GDM1 (cell line): ENCODE measurements at regions not wholly inside any gene's neighbourhood (a gene's known extent, or its start where the extent isn't known, plus 50 kb on each side); places are given as distances from the start of the nearest gene placed in this dataset.
"Not testable (repeated sequence)": the region's sequence is repeated elsewhere in the genome, so short reads cannot be mapped to it uniquely, and the experiment has no call there.

Source experiments
- DNase-seq: peaks from one replicate; lab custom pipeline; 2025; lab: John Stamatoyannopoulos, UW

DNA sequence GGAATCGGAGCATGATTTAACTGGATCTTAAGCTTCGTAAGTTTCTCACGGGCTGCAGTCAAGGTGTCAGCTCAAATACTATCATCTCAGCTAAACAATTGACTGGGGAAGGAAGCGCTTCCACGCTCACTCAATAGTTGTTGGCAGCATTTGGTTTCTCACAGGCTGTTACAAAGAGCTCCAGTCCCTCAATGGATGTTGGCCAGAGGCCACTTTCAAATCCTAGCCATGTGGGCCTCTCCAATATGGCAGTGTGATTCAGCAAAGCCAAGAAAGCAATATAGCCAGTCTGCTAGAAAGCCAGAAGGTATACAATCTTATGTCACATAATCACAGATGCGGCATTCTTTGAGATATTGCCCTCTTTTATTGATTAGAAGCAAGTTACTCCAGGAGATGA lies 98.3 kb upstream of the PHACTR1 start:
- DNase-seq = no peak

DNA sequence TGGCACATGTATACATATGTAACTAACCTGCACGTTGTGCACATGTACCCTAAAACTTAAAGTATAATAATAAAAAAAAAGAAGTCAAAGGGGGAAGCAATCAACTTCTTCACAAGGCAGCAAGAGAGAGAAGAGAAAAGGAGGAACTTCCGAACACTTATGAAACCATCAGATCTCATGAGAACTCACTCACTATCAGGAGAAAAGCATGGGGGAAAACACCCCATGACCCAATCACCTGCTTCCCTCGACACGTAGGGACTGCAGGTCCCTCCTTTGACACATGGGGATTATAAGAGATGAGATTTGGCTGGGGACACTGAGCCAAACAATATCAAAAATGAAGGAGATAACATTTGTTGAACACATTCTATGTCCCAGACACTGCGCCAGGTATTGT lies 94.8 kb upstream of the PHACTR1 start:
- DNase-seq = no peak

DNA sequence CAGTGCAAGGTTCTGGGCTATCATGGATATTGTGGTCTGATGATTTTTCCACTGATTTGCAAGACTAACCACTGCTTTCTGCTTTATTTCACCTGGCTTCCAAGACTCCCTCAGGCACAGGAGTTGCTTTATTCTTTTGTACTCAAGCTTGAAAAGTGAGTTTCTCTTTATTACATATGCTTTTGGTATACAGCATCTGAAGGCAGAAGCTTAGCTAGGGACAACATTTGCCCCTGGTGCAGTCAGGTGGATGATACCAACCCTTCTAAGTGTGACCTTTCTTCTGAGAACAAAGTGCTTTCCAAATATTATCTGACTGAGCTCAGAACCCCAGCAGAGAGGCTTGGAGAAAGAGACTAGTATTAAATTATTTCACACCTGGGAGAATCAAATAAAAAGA lies 94.0 kb upstream of the PHACTR1 start:
- no peak for DNase-seq

DNA sequence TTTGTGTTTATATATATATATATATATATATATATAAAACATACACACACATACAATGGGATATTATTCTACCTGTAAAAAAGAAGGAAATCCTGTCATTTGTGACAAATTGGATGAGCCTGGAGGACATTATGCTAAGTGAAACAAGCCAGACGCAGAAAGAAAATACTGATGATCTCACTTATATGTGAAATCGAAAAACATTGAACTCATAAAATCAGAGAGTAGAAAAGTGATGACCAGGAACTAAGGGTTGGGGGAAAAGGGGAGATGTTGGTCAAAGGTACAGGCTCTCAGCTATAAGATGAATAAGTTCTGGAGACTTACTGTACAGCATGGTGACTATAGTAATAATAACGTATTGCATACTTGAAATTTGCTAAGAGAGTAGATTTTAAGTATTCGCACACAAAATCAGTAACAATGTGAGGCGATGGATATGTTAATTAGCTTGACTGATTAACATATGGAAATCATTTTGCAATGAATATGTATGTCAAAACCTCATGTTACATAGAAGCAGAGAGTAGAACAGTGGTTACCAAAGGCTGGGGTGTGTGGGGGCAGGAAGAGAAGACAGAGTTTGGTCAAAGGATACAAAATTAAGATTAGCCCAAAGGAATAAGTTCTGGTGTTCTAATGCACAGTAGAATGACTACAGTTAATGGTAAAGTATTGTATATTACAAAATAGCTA lies 92.3 kb upstream of the PHACTR1 start:
- DNase-seq = no peak

DNA sequence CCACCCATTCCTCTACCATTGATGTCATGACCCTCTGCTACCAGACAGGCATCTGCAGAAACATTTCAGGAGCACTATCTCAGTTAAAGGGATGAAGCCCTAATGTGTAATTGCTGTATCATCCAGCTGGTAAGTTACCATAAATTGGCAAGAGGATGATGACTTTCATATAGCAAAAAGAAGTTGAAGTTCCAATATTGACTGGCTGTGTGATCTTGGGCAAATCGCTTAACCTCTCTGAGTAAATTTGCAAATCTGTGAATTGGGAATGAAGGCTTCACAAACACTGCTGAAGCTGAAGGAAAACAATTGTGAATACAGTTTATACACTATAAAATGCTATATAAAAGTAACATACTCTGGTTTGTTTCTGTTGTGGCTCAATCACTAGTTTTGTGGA lies 89.5 kb upstream of the PHACTR1 start:
- no peak for DNase-seq

DNA sequence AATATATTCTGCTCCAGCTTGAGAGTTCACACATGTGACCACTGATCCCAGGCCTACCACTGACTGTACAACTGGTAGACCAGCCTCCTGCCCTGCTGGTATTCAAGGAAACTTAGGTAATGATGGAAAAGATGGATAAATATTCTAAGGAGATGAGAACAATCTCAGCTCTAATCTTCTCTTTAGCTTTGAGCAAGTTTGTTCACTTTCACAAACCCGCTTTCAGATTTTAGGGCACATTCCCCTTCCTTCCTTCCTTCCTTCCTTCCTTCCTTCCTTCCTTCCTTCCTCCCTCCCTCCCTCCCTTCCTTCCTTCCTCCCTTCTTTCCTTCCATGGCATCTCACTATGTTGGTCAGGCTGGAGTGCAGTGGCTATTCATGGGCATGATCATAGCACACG lies 88.2 kb upstream of the PHACTR1 start:
- DNase-seq = no peak

DNA sequence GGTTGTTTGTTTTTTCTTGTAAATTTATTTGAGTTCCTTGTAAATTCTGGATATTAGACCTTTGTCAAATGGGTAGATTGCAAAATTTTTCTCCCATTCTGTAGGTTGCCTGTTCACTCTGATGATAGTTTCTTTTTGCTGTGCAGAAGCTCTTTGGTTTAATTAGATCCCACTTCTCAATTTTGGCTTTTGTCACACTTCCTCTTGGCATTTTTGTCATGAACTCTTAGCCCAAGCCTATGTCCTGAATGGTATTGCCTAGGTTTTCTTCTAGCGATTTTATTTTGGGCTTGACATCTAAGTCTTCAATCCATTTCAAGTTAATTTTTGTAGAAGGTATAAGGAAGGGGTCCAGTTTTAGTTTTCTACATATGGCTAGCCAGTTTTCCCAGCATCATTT lies 82.8 kb upstream of the PHACTR1 start:
- not testable (repeated sequence) for DNase-seq

DNA sequence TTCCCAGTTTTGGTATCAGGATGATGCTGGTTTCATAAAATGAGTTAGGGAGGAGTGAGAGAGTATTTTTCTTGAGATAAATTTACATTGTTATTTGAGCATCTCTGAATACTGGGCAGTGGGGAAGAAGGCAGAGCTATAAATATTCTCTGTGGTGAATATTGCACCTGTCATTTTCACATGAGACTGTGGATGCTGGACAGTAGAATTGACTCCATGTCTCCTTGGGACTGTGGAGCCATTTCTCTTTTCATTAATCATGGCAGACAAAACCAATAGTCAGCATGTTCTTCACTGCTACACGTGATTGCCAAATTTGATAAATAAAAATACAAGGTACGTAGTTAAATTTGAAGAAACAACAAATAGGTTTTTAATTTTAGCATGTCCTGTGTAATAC lies 81.2 kb upstream of the PHACTR1 start:
- DNase-seq = no peak

DNA sequence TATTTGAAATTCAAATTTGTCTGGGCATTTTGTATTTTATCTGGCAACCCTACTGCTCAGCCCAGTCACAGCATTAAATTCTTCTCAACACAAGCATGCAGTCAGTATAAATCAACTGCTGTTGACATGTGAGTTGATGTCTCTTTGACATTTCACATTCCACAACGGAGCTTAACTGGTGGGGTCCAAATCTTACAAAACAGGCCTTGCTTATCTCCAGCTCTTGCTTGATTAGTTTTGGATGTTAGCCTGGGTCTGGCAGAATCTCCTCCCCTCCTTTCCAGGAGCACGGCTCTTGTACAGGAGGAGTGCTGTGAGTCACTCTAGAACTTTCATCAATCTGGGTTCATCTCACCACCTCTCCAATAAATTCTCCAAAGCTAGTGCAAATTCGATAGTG lies 80.8 kb upstream of the PHACTR1 start:
- no peak for DNase-seq

DNA sequence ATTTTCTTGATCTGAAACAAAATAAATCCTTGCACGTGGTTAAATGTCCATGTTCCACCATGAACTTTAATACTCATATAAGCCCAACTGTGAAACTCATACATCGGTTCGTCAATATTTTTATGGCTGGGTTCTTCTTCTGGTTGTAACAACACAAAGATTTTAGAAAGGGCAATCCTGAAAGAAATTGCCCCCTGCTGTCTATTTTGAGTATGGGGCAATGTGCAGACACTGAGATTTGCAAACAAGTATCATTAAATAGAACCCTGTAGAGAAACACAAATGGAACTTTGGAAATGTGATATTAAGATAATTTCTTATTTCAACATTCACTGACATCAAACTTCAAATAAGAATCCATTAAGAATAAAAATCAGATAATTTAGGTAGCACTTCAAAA lies 80.2 kb upstream of the PHACTR1 start:
- no peak for DNase-seq

DNA sequence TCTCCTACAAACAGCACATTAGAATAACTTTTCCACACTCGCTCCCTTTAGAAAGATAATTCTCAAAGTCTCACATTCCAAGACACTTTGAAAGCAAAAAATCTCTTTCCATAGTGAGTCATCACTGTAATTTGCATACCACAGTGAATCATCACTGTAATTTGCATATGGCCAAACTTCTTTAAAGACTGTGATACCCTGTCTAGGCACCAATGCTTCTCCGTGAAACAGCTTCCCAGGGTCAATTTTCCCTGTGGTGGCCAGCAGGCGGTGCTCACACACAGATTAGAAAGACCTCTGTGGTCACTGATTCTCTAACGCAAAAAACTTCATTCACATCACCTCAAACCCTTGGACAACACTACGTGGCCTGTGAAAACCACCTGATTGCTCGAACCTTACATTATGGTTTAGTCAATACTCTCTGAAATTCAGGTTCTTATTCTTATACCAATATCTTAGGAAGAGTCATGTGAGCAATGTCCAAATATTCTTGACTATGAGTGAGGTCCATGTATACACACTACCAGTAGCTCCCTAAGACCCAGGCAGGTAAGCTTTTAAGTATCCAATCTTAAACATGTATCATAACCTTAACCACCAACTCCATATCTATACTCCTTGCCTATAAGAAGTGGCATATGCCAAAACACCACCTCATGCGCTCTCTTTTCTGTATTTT lies 78.5 kb upstream of the PHACTR1 start:
- DNase-seq = peak; percentile 55

DNA sequence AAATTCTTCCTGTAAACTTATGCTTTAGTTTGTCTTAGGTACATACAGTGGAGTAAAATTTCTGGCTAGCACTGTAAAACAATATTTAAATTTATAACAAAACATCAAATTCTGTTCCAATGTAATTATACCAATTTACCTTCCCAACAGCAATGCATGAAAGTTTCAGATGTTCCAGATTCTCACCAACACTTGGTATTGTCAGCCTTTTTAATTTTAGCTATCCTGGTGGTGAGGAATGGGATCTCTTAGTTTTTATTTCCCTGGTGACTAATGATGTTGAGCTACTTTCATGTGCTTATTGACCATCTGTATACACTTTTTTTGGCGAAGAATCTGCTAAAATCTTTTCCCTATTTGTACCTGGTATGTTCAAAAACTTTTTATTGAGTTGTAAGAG lies 76.1 kb upstream of the PHACTR1 start:
- no peak for DNase-seq

DNA sequence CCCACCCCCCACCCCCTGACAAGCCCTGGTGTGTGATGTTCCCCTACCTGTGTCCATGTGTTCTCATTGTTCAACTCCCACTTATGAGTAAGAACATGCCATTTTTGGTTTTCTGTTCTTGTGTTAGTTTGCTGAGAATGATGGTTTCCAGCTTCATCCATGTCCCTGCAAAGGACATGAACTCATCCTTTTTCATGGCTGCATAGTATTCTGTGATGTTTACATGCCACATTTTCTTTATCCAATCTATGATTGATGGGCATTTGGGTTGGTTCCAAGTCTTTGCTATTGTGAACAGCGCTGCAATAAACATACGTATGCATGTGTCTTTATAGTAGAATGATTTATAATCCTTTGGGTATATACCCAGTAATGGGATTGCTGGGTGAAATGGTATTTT lies 74.8 kb upstream of the PHACTR1 start:
- DNase-seq = not testable (repeated sequence)

DNA sequence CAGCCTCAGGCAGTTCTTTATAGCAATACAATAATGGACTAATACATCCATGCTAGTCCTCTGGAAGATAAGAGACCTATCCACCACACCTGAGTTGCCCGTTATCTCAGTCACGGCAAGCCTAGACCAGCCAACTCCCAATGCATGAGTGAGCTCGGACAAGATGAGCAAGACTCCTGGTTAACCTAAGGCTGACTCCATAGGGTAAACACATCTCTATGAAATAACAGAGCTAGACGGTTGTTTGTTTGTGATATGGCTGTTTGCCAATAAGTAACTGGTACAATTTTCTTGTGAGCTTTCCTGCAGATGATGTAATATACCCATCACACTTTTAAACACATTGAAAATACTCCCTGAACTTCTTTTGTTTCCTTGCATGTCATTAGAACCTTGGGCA lies 70.6 kb upstream of the PHACTR1 start:
- DNase-seq = no peak

DNA sequence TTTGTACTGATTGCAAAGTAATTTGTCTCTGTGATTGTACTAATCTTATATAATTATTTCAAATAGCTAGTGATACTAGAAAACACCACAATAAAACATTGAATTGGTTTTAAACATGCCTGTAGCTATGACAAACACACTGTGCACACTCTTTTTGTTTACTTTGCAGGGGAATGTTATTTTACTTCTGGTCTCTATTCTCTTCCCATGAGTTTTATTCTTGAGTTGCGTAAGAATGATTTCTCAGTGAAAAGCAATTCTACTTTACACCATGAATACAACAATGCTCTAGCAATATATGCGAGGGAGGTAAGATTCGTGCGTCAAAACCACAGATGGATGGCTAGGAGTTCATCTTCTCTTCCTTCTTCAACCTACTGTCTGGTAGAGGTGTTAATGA lies 68.4 kb upstream of the PHACTR1 start:
- DNase-seq = no peak

DNA sequence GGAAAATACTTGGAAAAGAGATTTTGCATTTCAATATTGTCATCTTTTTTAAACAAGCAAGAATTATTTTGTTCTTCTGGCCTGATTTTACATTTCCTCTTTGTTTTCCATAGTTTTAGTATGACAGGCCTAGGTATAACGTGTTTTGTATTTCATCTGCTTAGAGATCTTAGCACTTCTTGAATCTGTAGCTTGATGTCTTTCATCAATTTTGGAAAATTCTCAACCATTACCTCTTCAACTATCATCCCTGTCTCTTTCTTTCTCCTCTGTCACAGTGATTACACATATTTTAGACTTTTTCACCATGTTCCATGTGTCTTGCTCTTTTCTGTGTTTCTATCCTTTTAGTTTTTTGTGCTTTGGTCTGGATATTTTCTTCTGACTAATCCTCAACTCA lies 67.2 kb upstream of the PHACTR1 start:
- no peak for DNase-seq

DNA sequence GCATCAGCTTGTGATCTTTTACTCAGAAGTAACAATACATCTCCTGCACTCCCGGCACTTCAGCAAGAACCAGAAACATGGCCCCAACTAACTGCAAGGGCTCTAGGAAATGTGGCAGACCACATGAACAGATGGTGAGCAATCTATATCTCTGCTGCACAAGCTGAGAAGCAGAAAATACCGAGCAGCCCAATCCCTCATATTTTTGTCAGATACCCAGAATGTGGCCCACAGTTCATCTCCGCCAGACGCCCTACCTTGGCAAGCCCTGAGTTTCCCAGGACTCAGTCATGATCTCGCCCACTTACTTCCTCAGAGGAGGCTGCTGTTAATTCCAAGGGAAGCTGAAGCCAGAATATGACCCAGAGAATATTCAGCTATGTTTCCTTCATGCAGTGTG lies 63.1 kb upstream of the PHACTR1 start:
- DNase-seq = peak; percentile 87

DNA sequence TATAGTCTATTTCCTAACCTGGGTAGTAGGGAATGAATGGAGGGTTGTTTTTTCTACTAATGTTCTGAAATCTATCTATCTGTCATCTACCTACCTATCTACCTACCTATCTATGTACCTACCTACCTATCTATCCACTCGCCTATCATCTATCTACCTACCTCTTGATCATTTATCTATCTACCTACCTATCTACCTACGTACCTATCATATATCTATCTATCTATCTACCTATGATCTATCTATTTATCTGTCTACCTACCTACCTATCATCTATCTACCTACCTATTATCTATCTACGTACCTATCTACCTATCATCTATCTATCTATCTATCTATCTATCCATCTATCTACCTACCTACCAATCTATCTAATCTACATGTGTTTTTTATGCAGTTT lies 62.5 kb upstream of the PHACTR1 start:
- DNase-seq = no peak

DNA sequence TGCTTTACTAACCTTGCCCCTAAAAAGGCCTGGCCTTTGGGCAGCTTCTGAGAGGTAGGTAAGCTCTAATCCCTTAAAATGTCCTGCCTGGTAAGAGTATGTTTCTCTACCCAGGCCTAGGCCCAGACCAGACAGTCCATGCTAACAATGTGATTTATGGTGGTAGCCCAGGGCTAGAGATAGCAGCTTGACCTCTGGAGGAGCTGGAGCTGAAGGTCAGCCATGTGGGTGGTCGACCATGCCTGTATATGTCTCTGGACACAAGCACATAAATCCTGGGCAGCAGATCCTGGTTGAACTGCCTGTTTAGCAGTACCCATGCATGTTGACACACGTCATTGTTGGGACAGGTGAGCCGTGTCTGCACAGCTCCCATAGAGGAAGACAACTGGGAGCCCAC lies 62.1 kb upstream of the PHACTR1 start:
- DNase-seq = no peak

DNA sequence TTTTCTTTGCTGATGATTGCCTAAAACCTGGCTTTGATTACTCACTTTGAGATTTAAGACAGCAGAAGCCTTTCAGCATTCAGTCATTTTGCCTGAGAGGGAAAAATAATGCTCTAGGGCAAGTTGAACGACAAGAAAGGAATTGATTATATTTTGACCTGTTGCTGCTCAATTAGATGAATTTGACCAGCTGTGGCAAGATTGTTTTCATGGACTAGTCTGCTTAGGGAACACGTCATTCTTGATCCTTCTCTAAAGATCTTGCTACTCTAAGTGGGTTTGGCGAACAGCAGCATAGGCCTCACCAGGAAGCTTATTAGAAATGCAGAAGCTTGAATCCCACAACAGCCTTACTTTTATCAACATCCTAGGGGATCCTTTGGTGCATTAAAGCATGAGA lies 59.7 kb upstream of the PHACTR1 start:
- no peak for DNase-seq

DNA sequence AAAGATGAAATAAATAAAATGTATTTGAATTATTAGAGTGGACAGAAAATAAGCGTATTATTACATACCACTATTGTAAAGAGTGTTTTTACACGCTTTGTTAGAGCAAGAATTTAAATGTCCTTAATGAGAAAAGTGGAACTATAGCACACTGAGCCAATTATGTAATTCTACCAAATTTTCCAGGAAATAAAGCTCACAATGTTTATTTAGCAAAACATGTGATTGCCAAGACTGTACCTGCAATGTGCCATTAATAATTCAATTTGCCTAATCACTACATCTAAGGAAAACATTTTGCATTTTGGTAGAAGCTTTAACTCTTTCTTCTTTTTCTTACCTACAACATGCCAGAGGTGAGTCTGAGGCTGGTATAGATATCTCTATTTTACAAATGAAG lies 58.7 kb upstream of the PHACTR1 start:
- no peak for DNase-seq

DNA sequence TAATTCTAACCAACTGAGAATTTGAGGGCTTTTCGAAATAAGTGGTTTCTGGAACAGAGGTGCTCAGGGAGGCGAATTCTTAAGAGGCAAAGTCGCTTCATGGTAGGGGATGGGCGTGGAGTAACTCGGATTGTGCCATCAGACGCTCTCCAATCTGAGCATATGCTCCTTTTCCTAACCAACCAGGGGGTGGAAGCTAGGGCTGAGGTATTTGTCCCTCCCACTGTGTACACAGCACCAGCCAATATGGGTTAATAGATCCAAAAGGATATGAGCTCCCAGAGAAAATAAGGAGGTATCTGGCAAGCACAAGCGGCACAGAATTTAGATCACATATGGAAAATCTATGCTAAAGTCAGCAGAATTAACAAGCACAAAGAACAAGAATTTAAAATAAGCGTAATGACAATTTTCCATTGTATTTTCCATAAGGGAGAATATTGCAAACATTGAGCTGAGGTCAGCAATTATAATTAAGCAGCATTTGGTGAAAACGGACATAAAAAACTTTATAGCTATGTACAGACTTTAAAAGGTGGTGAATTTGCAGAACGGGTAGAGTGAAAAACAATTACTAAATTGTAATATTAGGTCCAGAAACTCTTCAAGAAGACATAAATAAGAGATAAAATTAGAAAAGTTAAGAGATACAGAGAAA lies 55.0 kb upstream of the PHACTR1 start:
- DNase-seq = no peak
